IMR-90 (cell line): ENCODE measurements at regions not wholly inside any gene's neighbourhood (a gene's known extent, or its start where the extent isn't known, plus 50 kb on each side); places are given as distances from the start of the nearest gene placed in this dataset.

Experiments
- BHLHE40 ChIP-seq: fragments of 150-350 bp; IDR thresholded peaks from 2 replicates; pipeline ENCODE4 v1.6.1; 2016; ENCODE audit warnings: mild to moderate bottlenecking, low read depth, low read length
- CEBPB ChIP-seq: IDR thresholded peaks from 2 replicates; pipeline ENCODE4 v1.6.1; 2012; ENCODE audit warnings: low read depth, low read length, improper control_type of control experiment
- CHD1 ChIP-seq: IDR thresholded peaks from 2 replicates; pipeline ENCODE4 v1.6.1; 2012; ENCODE audit warnings: low read depth, low read length, improper control_type of control experiment
- MAFK ChIP-seq: IDR thresholded peaks from 2 replicates; pipeline ENCODE4 v1.6.1; 2012; ENCODE audit warnings: low read depth, low read length, improper control_type of control experiment
- MAZ ChIP-seq: IDR thresholded peaks from 2 replicates; pipeline ENCODE4 v1.6.1; 2012; ENCODE audit warnings: low read depth, mild to moderate bottlenecking, low read length, improper control_type of control experiment, moderate library complexity, borderline replicate concordance
- MXI1 ChIP-seq: IDR thresholded peaks from 2 replicates; pipeline ENCODE4 v1.6.1; 2012; ENCODE audit warnings: low read depth, mild to moderate bottlenecking, low read length, moderate library complexity, borderline replicate concordance
- NFE2L2 ChIP-seq: fragments of 150-350 bp; IDR thresholded peaks from 2 replicates; pipeline ENCODE4 v1.6.1; 2016; ENCODE audit warnings: low read depth, mild to moderate bottlenecking, low read length
- POLR2A ChIP-seq: IDR thresholded peaks from 2 replicates; pipeline ENCODE4 v1.6.1; 2012; ENCODE audit warnings: mild to moderate bottlenecking, low read depth, low read length
- RAD21 ChIP-seq: IDR thresholded peaks from 2 replicates; pipeline ENCODE4 v1.6.1; 2012; ENCODE audit warnings: low read length, improper control_type of control experiment
- SMC3 ChIP-seq: fragments of 150-350 bp; IDR thresholded peaks from 2 replicates; pipeline ENCODE4 v1.6.1; 2016; ENCODE audit warnings: low read depth, mild to moderate bottlenecking, antibody characterized with exemption, low read length, moderate library complexity
- TF ChIP-seq, protein P1 (sequence below): conservative IDR thresholded peaks from 2 replicates; pipeline ENCODE4 v1.5.1; 2012; ENCODE audit warnings: mild to moderate bottlenecking, low read depth, low read length, improper control_type of control experiment
- TF ChIP-seq, protein P2 (sequence below): fragments of 150-350 bp; IDR thresholded peaks from 2 replicates; pipeline ENCODE4 v1.6.1; 2017; ENCODE audit warnings: mild to moderate bottlenecking, antibody characterized with exemption, low read length, low read depth

DNA sequence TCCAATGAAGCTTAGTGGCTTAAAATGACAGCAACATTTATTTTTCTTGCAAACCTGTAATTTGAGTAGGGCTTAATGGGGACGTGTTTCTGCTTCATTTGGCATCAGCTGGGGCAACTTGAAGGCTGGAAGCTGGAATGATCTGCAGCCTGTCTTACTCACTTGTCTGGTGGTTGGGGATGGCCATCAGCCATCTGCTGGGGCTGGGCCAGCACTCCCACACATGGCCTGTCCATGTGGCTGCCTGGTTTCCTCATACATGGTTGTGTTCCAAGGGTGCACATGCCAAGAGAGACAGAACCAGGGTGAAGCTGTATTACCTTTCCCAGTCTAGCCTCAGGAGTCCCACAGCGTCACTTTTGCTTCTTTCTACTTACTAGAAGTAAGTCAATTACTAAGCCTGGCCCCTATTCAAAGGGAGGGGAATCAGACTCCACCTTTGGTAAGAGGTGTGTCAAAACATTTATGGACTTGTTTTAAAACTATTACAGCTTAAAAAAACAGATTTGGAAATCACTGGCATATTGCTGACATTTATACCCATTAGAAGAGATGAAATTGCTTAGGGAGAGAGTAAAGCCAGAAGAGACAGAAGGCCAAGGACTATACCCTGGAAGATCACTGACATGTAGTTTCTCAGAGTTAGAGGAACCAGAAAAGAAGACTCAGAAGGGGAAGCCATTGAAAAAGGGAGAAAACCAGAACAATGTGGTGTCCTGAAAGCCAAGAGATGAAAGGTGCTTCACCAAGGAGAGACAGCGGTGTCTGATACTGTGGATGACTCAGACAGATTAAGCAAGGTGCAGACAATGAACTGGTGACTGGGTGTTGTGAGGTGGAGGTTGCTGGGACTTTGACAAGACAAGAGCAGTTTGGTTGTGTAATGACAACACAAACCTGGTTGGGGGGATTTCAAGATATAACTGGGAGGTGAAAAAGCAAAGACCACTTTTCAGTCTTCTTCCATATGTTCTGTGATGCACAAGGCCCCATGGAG, 345.2 kb downstream of the GJA1 start:
- TF ChIP-seq POLR2A (no peak), RAD21 (no peak), MAFK (no peak), SMC3 (no peak), BHLHE40 (no peak; the same call in 1 of the 2 replicates), CHD1 (no peak), MXI1 (peak; percentile 89; the same call in 1 of the 2 replicates), MAZ (no peak), CEBPB (peak; percentile 73), NFE2L2 (no peak)
- TF ChIP-seq, protein P1, sequence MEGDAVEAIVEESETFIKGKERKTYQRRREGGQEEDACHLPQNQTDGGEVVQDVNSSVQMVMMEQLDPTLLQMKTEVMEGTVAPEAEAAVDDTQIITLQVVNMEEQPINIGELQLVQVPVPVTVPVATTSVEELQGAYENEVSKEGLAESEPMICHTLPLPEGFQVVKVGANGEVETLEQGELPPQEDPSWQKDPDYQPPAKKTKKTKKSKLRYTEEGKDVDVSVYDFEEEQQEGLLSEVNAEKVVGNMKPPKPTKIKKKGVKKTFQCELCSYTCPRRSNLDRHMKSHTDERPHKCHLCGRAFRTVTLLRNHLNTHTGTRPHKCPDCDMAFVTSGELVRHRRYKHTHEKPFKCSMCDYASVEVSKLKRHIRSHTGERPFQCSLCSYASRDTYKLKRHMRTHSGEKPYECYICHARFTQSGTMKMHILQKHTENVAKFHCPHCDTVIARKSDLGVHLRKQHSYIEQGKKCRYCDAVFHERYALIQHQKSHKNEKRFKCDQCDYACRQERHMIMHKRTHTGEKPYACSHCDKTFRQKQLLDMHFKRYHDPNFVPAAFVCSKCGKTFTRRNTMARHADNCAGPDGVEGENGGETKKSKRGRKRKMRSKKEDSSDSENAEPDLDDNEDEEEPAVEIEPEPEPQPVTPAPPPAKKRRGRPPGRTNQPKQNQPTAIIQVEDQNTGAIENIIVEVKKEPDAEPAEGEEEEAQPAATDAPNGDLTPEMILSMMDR: no peak
- TF ChIP-seq, protein P2, sequence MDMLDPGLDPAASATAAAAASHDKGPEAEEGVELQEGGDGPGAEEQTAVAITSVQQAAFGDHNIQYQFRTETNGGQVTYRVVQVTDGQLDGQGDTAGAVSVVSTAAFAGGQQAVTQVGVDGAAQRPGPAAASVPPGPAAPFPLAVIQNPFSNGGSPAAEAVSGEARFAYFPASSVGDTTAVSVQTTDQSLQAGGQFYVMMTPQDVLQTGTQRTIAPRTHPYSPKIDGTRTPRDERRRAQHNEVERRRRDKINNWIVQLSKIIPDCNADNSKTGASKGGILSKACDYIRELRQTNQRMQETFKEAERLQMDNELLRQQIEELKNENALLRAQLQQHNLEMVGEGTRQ: peak; percentile 48; the same call in 1 of the 2 replicates
